GM21447 (cell line): ENCODE measurements at regions not wholly inside any gene's neighbourhood (a gene's known extent, or its start where the extent isn't known, plus 50 kb on each side); places are given as distances from the start of the nearest gene placed in this dataset.
"Not testable (repeated sequence)": the region's sequence is repeated elsewhere in the genome, so short reads cannot be mapped to it uniquely, and the experiment has no call there.

Experiments used
- ATAC-seq: cut with Tn5 transposase; IDR thresholded peaks from one replicate; pipeline ENCODE4 v1.9.1; 2021; ENCODE audit not compliant: unreplicated experiment

GRCh38 chr16:82311528-82311927 lies 141.5 kb upstream of the MPHOSPH6 start:
- ATAC-seq = no peak

DNA sequence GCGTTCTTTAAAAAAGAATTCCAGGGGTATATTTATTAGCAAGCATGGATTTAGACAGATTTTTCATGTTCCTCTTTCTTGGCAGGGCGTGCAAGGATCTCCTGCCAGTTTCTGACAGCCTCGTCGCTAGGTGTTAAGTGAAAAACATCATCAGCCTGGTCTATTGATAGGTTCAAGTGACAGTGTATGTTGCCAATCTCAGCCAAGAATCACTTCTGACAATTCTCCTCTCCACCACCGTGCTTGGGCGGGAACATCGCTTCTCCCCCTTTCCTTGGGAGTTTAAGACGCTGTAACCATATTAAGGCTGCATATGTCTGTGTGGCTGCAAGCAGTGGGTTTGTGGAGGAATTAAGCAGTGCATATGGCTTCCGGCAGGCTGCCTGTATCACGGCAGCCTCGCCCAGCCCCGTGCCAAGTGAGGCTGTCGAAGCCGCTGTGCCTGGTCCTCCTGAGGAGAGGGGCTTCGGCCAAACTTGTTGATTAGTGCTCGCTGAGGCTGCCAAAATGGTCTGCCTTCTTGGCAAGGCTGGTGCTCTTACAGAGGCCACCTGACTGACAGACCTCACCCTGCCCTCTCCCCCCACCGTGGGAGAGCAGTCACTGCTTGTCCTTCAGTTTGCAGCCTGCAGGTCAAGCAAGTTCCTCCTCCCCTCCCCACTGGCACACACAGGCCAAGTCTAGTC lies 132.2 kb upstream of the MPHOSPH6 start:
- no peak for ATAC-seq

DNA sequence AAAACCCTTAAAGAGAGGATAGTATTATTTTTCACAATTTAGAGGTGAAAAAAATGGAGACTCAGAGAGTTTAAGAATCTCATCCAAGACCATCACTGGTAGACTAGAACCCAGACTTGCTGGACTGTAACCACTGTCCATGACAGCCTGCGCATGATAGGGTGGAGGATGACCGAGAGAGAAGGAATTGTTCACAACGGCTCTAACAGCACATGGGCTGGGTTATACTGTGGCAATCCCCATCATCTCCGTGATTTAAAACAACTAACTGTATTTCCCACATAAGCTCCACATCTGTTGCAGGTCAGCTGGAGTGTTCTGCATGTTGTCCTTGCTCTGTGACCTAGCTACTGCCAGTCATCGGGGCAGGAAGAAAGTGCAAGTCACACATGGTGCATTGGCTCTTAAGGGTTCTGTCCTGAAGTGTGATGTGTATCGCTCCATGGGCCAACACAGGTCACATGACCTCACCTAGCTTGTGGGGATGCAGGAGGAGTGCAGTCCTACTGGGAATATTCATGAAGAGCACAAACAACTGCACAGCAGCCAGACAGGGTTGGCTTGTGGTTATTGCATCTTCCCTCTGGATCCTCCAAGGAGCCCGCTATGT lies 131.2 kb upstream of the MPHOSPH6 start:
- no peak for ATAC-seq

DNA sequence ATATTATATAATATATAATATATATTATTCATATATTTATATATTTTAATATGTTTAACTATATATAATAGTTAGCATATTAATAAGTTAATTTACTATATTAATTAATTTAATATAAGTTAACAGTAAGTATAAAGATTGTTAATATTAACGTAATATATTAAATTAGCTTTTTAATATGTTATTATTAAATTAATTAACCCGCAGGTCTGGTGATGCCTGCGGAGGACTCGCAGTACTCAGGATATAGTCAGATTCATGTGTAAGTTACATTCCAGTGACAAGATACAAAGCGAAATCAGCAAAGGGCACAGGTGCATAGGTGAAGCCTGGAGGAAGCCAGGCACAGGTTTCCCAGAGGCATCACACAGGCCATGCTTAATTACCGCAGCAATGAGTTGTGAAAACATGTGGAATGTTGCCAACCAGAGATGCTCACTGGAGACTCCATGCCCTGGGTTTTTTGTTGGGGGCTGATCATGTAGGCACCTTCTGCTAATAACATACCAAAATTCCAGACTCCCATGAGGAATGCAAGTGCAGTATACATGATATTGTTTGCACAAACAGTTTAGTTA lies 130.4 kb upstream of the MPHOSPH6 start:
- no peak for ATAC-seq

DNA sequence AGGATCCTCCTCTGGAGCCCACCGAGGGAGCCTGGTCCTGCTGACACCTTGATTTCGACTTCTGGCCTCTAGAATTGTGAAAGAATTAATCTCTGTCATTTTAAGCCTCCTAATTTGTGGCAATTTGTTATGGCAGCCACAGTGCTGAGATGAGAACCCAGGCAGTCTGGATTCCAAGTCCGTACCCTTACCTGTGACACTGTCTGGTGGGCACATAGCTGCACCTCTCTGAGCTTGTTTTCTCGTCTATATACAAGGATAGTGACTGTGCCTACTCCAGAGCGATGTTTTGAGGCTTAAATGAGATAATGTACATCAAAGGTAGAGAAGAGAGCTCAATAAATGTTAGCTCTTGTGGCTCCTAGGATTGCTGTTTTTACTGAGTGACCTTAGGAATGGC lies 128.4 kb upstream of the MPHOSPH6 start:
- no peak for ATAC-seq

- no peak for ATAC-seq
Observed at GRCh38 chr16:82295290-82296201, 125.5 kb upstream of the MPHOSPH6 start.

DNA sequence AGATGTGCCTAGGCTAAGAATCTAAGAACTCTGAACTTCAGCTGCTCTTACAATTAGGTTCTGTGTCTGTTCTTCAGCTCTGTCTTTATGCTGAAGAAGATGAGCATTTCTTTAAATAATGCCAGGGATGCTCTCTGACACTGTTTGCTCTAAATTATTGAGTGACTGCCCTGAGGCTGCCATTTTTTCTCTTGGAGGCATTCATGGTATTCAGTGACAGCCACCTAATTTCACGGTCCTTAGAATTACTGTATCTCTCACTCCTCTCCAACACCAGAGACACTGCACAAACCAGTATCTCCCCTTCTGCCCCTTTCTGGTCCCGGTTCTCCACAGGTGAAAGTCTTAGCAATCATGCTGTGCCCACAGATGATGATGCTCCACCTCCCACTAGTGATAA lies 123.6 kb upstream of the MPHOSPH6 start:
- ATAC-seq = no peak

GRCh38 chr16:82287937-82288336 lies 117.9 kb upstream of the MPHOSPH6 start:
- no peak for ATAC-seq

DNA sequence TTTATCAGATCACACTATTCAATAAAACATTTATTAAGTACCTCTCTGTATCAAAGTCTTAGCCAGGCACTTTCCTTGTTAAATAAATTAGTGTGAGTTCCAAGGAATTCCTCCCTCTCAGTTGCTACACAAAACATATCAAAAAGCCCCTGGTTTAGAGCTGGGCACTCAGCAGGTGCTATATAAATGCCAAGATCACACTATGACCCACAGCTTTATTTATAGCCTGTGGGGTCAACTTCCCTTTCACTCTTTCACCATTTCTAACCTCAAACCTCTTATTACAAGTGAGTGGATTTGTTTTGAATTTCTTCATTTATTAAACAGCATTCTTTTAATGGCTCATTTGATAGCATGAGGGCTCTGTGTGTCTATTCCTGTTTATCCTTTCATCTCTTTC lies 112.6 kb upstream of the MPHOSPH6 start:
- no peak for ATAC-seq

GRCh38 chr16:82281544-82281943 lies 111.5 kb upstream of the MPHOSPH6 start:
- ATAC-seq = no peak

GRCh38 chr16:82280867-82281266 lies 110.8 kb upstream of the MPHOSPH6 start:
- ATAC-seq = peak; percentile 55

GRCh38 chr16:82275349-82275748 lies 105.3 kb upstream of the MPHOSPH6 start:
- ATAC-seq = not testable (repeated sequence)

GRCh38 chr16:82271636-82272035 lies 101.6 kb upstream of the MPHOSPH6 start:
- ATAC-seq = no peak

DNA sequence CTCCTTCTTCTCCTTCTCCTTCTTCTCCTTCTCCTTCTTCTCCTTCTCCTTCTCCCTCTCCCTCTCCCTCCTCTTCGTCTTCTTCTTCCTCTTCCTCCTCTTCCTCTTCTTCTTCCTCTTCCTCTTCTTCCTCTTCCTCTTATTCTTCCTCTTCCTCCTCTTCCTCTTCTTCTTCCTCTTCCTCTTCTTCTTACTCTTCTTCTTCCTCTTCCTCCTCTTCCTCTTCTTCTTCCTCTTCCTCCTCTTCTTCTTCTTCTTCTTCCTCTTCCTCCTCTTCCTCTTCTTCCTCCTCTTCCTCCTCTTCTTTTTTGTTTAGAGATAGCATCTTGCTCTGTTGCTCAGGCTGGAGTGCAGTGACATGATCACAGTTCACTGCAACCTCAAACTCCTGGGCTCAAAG lies 97.7 kb upstream of the MPHOSPH6 start:
- not testable (repeated sequence) for ATAC-seq

DNA sequence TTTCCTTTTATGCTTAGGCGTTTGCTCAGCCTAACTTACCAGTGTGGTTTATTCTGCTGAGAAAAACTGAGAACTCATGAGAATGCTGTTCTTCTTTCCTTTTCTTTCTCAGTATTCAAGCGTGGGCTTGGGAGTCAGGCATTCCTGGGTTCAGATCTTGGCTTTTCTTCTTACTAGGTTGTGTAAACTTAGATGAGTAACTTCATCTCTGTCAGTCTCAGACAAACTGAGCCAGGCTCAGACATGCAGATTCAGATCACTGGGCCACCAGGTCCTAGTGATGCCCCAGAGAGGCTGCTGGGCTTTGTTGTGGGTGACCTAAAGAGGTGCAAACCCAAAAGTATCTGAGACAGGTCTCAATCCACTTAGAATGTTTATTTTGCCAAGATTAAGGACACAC lies 95.8 kb upstream of the MPHOSPH6 start:
- ATAC-seq = no peak

DNA sequence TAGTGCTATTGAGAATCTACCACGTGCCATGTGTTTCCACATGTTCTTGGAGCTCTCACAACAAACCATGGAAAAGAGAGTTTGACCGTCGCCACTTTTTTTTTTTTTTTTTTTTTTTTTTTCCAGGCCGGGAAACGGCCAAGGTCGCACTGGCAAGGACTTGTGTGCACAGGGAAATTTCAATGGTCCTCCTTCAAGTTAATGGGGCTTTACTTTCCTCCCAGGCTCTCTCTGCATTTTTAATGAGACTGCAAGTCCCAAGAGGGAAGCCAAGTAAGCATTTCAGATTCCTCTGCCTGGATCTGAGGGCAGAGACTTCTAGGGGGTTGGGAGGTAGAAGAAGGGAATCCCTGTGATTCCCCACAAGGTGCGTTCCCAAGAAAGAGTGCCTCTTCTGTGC lies 94.7 kb upstream of the MPHOSPH6 start:
- ATAC-seq = no peak

DNA sequence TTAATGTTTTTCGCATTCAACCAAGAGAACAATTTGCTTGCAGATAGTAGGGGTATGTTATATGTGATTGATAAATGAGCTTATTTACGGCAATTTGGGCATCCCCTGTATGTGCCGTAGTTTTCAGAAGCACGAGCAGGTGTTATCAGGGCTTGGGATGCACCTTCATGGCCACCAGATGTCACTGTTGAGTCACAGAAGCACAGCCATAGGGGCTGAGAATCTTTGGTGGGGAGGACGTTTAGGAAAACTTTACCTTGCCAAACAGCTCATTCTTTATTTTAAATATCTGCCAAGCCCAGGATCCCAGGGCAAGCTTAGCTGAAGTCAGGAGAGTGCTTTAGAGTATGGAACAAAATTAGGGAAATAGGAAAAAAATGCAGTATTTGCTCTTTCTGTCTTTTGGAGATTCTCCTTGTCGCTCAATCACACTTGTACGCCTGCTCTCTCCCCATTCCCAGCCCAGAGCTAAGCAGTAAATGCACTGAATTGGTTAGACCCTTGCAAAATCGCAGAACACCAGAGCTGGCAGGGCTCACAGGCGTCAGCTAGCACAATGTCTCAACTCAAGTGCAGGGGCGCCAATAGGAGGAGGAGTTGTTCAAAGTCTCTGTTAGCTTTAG lies 93.6 kb upstream of the MPHOSPH6 start:
- no peak for ATAC-seq

- ATAC-seq = no peak
Observed at GRCh38 chr16:82262244-82262643, 92.2 kb upstream of the MPHOSPH6 start.

- no peak for ATAC-seq
Observed at GRCh38 chr16:82260212-82260795, 90.3 kb upstream of the MPHOSPH6 start.

DNA sequence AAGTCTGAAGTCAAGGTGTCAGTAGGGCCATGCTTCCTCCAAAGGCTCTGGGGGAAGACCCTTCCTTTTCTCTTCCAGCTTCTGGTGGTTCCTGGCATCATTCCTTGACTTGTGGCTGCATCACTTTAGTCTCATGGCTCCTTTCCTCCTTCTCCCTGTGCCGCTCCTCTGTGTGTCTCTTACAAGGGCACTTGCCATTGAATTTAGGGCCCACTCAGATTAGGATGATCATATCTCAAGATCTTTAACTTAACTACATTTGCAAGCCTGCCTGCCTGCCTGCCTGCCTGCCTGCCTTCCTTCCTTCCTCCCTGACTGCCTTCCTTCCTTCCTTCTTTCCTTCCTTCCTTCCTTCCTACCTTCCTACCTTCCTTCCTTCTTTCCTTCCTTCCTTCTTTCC lies 89.7 kb upstream of the MPHOSPH6 start:
- ATAC-seq = no peak

DNA sequence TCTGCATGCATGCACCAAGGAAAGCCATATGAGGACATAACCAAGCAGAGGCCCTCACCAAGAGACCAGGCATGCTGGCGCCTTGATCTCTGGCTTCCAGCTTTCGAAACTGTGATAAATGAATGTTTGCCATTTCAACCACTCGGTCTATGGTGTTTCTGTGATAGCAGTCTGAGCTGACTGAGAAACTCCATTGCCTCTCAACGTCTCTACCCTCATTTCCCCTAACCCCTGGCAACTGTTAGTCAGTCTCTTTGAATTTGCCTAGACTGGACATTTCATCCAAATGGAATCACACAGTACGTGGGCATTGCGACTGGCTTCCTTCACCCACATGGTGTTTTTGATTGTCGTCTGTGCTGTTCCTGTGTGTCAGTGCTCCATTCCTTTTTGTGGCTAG lies 88.0 kb upstream of the MPHOSPH6 start:
- no peak for ATAC-seq
